ENCODE measurements at regions not wholly inside any gene's neighbourhood (a gene's known extent, or its start where the extent isn't known, plus 50 kb on each side); places are given as distances from the start of the nearest gene placed in this dataset.

GRCh38 chr3:94654096-94654495, 591.2 kb downstream of the NSUN3 start:
- TF ChIP-seq CTCF (IDR thresholded peaks at IDR 0.05; ENCODE audit: low read depth, low read length, poor library complexity, severe bottlenecking): no peak
- TF ChIP-seq EZH2phosphoT487 (IDR thresholded peaks at IDR 0.05; ENCODE audit: borderline replicate concordance, low read length): no peak

Data from DOHH2 (cell line).